GM19397 (cell line): ENCODE measurements at regions not wholly inside any gene's neighbourhood (a gene's known extent, or its start where the extent isn't known, plus 50 kb on each side); places are given as distances from the start of the nearest gene placed in this dataset.

Source experiments
- ATAC-seq: cut with Tn5 transposase; IDR thresholded peaks from one replicate; pipeline ENCODE4 v1.9.1; 2021; ENCODE audit warnings: mild to moderate bottlenecking, moderate library complexity; ENCODE audit not compliant: unreplicated experiment

DNA sequence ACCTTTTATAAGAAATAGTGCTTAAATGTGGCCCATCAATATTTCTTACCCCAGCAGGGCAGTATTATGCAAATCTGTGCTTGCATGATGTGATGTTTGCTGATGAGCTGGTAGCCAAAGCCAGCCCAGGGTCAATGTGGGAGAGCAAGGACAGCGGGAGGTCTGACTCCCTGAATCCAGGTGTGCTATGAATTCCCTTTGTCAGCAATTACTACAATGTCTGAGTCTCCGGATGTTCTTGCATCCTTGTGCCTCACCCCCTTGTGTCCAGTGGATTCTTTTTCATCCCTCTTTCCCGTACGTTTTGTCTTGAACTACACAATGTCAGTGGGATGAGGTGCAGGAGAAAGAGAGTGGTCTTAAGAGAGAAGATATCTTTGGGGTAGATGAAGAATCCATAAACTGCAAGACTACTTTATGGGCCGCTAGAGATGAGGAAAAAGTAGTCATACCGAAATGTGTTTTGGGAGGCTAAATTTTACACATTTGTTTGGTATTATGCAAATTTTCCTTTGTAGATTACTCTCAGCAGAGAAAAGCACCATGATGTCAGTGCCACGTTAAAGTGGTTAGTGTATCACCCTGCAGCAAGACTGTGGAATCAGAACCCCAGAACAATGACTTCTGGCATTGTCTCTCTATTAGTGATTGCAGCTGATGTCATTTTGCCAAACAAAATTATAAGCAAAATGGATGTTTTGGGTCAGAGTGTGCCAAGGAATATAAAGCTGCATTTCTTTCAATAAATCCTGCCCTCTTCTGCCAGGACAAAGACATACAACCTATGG, 53.5 kb upstream of the TSHZ3 start:
- ATAC-seq, result no peak

DNA sequence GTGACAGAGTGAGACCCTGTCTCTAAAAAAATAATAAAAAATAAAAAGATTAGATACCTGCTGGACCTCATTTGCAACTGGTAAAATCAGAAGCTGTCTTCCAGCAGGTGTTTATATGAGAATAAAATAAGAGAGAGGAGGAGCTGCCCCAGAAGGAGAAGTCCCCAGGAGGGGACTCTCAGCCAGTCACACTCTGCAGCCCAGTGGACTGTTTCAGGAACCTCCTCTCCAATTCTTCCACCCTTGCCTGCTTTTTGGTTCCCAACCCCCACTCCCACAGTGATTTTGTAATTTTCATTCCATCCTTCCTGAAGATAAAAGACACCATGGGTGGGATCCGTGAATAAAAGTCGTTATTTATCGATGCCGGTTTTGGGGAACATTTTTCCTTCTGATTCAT, 56.9 kb upstream of the TSHZ3 start:
- ATAC-seq, result no peak

DNA sequence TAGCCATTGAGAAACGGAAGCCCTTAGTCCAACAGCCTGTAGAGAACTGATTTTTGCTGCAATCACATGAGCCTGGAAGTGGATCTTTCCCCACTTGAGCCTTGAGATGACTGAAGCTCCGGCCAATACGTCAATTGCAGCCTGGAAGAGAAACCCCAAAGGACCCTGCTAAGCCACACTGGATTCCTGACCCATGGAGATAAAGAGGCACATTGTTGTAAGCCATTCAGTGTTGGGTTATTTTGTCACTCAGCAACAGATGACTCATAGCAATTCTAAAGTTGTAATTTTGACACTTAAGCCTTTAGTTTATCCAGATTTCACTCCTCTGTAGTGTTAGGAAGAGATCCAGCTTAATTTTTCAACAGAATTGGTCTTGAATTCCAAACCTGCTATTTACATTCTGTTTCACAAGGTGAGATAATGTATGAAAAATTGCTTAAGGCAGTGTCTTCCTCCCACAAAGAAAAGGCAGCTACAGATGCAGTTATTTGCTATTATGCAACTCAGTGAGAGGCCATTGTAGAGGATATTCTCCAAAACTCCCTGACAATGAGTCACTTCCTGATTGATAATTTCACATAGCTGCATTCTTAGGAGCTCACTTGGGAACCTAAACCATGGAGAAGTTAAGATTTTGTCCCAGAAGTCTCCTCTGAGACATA, 59.4 kb upstream of the TSHZ3 start:
- ATAC-seq, result no peak

DNA sequence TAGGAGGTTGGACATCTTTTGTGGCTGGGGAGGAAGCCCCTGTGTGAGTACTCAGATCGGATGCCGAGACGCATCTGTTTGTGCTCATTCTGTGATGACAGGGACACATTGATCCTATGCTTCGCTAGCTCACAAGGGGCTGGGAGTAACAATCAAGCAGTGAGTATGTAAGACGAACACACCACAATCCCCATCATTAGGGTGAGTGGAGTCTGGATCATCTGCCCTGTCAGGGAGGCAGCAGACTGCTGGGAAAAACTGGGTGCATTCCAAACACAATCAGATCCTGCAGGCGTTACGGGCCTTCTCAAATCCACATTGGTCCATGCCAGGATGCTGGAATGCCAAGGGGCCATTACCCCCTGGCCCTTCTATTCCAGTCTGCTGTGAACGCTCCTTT, 64.1 kb upstream of the TSHZ3 start:
- no peak for ATAC-seq

DNA sequence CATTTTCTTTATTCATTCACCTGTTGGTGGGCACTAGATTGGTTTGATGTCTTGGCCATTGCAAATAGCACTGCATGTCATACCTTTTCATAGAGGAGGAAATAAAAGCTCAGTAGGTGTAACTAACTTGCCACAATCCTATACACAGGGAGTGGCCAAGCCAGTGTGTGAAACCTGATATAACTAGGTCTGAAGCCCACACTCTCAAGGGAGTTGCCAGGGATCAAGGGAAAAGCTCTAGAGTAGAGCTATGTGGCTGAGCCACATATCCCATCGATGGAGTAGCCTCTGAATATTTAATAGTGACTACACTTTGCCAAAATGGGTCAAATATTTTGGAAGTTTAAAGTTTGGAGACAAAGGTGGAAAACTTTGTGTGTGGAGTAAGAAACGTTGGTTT, 66.1 kb upstream of the TSHZ3 start:
- no peak for ATAC-seq

DNA sequence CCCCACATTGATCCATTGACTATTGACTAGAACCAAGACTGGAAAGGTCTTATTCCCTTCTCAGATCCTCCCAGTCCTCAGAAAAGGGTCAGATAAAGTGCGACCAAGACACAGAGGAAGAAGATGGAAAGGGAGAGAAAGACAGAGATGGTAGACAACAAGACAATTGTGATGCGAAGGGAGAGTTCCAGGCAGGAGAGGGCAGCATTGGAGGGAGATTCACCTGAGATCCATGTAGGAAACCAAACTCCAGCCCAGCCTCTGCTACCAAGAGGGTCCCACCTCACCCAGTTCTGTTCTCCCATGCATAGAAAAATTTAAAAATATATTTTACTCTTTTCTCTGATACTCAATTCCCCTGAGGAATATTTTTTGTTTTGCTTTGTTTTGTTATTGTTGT, 67.3 kb upstream of the TSHZ3 start:
- ATAC-seq, result no peak

DNA sequence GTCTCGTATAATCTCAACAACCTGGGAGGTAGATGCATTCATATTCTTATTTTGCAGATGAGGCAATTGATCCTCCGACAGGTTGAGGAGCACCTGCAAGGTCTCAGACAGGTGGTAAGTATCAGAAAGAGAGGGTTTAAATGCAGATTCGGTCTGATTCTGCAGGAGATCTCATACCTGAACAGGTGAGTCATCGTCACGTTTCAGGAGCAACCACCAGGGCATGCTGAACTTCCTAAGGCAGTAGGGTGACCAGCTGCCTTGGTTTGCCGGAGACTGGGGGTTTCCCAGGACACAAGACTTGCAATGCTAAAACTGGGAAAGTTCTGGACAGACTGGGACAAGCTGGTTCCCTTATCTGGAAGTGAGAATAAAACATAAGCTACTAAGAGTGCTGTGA, 68.8 kb upstream of the TSHZ3 start:
- no peak for ATAC-seq

DNA sequence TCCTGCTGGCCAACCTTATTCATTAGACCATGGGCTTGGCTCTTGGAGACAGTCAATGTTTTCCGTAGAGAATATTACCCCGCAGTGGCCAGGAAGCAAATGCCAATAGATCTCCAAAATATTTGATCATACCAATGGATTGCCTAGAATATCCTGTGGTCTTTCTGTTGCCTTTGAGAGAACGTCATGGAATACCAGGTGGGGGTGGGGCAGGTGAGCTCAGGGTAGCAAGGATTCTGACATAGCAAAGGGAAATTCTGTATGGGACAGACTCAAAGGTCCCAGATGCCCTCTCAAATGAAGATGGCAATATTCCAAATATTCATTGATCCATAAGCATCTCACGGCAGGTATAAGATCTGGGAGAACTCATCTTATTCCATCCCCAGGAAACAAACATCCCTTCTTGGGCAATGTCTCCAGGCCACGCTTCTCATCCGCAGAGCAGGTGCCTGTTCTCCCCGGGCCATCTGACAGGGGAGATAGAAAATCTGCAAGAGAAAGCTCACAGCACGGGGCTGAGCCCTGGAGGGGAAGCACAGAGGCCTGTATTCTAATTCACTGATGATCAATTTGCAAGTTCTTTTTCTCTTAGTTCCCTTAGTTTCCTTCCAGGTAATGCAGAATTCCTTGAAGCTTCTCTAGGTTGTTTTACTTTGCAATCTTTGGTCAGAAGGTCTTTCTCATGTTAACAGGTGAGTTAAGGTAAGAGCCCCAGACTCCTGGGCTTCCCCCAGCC, 69.6 kb upstream of the TSHZ3 start:
- no peak for ATAC-seq

DNA sequence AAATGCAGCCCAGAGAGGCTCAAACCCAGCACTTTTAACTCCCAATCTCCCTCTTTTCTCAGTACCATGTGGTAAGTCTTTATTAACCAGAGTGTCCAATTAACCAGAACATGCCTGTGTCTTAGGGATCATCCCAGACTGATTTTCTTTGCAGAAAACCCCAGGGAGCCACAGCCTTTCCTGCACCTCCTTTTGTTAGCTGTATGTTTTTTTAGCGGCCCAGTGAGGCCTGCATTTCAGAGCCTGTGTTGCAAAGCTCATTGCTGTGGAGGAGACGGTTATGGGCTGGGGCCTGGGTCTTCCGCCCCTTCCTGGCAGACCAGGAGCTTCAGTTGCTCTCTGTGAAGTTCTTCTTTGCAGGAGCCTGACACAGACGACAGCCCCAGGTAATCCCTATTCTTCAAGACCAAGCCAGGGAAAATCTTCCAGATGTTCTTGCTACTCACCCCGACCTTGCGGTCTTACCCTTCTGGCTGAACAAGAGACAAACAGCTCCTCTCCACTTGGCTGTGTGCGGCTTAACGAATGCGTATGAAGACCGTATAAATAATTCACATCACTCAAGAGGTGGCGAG, 70.7 kb upstream of the TSHZ3 start:
- no peak for ATAC-seq

DNA sequence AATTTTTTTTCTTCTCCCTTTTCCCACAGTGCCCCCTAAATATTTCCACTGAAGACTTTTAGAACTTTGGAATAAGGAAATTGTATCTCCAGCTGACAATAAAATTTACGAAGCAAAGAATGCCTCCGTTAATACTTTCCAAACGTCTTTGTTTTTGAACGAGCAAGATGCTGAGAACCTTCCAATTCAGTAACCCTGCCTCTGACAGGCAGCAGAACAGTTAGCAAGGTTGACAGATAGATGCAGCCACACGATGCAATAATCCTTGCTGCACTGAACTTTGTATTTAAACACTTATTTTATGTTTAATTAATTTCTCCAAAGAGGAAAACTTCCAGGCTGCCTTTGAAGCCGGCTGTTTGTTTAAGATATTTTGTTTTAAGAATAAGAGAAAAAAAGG, 71.8 kb upstream of the TSHZ3 start:
- ATAC-seq, result no peak

DNA sequence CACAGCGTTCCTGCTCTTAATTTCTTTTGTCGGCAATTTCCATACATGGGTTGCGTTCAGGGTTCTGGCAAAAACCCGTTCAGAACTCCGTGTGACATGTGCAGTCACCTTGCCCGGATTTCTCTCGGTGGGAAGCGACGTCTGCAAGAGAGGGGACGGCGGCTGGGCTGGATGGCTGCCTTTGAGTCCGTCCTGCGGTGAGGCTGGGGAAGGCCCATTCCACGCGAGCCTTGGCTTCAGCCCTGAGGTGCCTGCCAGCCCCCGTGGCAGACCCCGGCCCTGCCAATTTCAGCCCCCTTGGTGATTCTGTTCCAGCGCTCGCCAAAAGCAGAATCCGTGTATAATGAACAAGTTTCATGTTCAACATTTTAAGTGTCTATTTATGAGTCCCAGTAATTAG, 72.6 kb upstream of the TSHZ3 start:
- no peak for ATAC-seq

DNA sequence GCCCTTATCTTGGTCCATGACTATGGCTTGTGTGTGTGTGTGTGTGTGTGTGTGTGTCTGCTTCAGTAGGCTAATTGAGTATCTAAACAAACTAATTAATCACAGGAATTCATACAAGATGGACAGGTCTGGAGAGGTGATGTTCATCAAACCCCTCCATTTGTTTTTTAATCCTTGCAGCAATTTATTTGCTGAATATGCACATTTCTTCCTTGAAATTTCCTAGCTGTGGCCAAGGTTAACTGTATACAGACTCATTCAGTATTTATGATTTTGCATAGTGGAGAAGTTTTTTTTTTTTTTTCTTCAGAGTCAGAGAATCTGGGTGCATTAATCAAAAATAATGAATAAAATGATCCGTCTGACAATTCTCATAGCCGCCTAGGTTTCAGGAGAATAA, 74.7 kb upstream of the TSHZ3 start:
- ATAC-seq, result no peak

DNA sequence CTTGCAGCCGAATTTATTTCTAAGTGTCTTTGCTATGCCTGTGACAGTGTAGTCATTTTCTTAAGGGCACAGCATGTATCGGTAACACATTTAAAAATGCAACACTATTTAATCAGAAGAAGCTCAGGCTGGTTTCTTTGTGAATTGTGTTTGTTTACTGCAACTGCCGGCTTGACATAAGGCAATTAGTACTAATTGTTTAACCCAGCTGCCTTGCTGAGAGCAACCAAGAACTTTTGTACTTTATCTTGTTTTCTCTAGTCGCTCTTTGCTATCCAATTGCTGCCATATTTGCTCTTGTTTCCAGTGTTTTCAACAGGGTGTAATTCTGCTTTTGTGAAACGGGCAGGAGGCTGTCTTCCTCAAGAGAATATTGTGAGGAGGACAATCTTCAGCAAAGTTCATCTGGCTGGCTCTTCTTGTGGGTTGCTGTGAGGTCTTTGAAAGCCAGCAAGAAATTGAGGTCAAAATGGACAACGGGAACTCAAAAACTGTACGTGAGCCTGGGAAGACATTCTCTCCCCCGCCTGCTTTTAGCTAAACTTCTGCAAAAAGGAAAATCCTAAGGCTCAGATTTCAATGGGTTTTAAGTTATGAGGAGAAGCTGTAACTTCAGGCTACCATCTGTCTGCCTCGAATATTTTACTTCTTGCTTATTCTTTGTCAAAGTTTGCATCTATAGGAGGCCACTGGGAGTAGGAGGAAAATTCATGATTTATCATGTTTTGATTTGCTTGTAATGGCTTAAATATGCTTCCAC, 75.8 kb upstream of the TSHZ3 start:
- no peak for ATAC-seq

DNA sequence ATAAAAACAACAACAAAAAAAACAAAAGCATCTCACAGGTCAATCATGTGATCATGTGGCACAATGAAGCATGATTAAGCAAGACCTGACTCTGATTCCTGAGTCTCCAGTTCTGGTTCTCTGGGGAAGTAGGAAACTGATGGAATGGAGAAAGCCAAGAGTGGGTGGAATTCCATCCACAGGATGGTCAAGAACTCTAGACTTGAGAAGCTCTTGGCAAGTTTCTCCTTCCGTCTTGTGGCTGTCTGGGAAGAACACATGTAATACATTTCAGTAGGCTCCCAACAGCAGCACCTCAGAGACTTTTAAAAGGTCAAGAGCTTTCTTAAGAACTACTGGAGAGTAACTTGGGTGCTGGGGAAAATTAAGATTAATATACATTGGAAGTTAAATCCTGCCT, 78.6 kb upstream of the TSHZ3 start:
- ATAC-seq, result no peak

DNA sequence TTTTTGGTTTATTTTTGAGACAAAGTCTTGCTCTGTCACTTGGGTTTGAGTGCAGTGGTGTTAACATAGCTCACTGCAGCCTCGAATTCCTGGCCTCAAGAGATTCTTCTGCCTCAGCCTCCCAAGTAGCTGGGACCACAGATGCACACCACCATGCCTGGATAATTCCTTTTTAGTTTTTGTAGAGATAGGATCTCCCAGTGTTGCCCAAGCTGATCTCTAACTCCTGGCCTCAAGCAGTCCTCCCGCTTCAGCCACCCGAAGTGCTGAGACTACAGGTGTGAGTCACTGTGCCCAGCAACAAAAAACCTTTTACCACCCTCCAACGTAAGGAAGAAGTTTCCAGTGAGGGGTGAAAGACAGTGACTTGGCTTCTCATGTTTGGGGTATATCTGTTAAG, 81.1 kb upstream of the TSHZ3 start:
- no peak for ATAC-seq

DNA sequence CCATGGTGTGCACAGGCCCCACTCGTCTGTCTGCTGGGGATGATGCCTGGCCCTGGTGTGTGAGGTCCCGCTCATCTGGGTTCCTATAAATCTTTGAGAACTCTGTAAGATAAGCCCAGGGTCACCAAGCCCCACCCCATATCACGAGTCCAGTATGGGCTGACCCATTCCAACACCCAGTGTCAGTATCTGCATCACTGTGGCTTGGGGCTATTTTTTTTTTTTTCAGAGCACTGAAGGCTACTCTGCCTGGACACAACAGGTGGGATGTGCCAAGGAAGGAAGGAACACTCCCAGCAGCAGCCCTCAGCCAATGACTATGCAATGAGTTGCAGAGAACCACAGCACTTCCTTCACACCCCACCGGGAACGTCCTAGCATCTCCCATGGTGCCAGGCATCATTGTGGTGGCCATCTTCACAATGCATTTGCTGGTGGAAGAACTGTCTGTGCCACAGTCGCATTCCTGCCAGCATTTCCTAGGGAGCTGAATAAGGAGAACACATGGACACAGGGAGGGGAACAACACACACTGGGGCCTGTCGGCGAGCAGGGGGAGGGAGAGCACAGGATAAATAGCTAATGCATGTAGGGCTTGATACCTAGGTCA, 83.1 kb upstream of the TSHZ3 start:
- ATAC-seq, result no peak

DNA sequence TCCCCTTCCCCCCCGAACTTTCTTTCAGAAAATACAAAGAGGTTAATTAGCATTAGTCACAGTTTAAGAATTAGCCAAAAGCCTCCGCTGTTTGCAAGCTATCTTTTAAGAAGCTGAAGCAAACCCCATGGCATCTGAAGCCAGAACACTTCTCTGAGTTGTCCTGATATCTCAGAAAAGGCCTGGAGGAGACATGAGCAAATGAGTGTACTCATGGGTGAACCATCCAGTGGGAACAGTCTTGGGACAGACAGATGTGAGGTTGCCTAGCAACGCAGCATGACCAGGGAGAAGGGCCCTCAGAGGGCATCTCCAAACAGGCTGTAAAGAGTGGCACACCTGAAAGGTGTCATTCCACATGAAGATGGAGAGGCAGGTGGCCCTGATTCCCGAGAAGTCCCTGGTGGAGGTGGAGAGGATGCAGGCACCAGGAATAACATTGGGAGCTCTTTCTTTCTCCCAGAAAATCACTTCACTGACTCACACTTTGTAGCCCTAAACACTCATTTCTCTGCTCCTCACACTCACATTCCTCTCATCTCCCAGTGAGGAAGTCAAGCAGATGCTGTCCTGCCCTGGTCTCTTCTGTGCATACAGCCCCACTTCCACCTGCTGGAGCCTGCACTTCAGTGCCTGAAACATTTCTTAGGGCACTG, 87.0 kb upstream of the TSHZ3 start:
- ATAC-seq, result no peak

DNA sequence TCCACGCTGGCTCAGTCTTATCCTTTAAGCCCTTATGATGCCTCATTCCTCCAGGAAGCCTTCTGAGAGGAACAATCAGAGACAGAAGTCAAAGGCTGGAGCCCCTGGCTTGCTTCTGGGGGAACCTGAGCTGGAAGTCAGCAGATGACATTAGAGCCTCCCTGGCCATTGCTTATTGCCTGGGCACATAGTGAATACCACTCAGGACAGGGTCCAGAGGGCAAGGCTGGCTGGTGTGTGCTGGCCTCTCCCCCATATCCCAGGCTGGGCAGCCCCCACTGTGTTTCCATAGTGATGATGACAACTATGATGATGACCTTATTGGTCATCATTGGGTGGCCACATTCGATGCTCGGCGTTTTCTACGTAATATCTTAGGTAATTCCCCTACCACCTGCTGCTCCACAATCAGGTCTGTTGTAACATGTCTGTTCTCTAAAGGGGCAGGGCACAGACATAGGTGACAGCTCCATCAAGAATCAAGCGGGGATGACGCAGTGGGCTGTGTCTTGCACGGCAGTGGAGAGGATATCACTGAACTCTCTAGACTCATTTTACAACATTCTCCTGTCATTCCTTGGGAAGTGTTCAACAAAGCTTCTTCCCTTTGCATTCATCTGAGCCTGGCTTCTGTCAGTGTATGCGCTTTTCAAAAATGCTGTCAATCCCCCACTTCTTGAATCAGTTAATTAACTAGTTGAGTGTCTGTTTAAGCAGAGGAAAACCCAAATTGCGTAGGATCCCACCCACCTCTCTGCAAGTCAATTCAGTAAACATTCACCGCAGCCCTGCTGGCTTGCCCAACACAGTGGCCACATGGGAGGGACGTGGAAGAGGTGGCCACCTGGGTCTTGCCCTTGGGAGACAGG, 89.4 kb upstream of the TSHZ3 start:
- no peak for ATAC-seq

DNA sequence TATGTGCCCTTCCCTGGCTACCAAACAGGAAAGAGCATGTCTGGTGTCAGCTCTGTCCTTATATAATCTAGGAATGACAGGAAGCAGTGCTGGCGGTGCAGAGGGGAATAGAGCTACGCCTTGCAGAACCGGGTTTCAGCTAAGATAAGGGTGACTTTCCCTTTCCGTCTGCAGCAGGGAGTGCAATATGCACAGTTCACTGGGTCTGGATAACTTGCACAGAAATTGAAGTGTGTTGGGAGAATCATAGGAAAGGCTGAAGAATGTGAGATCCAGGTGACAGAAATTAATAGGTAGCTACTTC, 90.0 kb upstream of the TSHZ3 start:
- ATAC-seq, result no peak
